RPMI7951 (cell line): ENCODE measurements at regions not wholly inside any gene's neighbourhood (a gene's known extent, or its start where the extent isn't known, plus 50 kb on each side); places are given as distances from the start of the nearest gene placed in this dataset.

ENCODE experiments used
- DNase-seq: peaks from one replicate; pipeline ENCODE4 v3.0.0-alpha.2; 2012; ENCODE audit warnings: low read depth

- no peak for DNase-seq
These were observed 205.1 kb upstream of the CHD1 start for GRCh38 chr5:99133921-99134320.

DNA sequence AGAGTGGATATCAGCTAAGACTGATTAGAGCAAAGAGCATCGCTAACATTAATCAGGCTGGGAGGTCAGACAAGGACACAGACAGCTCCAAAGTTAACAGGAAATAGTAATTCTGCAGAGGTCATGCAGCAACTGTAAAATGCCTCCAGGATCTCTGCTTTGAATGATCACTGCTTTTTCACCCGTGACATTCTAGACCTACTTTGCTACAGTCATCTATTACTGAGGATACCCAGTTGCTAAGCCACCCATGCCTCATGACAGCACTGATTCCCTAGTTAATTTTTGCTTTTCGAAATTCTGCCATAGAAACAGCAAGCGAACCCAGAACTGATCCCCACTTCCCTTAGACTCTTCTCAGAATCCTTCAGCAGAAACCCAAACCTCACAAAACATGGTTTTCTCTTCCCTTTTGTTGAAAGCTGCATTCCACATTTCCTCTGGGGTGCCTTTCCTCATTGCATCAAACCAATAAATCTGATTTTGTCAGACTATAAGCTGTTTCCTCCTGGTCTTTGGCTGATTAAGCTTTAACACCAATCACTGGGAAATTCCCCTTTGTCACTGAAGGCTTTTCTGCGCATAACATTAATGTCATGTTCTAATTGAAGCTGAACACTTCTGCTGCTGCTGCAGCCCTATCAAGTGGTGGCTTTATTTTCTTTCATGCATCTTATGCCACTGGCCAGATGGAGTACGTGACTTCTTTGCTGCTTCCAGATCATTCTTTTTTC, 201.1 kb upstream of the CHD1 start:
- DNase-seq = no peak

DNA sequence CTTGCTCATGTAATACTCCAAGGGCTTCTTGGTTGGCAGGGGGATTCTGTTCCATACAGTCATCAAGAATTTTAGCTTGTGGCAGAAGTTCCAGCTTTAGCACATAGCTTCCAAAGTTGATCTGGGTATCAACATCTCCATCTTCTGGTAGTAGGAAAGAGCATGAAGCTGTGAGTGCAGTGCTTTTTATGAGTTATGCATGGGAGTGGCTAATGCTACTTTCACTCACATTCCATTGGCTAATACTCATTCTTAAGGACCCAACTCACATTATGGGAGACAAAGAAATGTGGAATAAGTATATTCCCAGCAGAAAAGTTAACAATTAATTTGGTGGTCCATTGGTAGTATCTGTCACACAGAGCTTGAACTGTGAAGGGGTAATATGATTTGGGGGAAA, 194.2 kb upstream of the CHD1 start:
- no peak for DNase-seq

- no peak for DNase-seq
These were observed 190.5 kb upstream of the CHD1 start for GRCh38 chr5:99119326-99119725.

- no peak for DNase-seq
These were observed 187.7 kb upstream of the CHD1 start for GRCh38 chr5:99116526-99116925.

GRCh38 chr5:99109894-99110293, 181.1 kb upstream of the CHD1 start:
- no peak for DNase-seq

DNA sequence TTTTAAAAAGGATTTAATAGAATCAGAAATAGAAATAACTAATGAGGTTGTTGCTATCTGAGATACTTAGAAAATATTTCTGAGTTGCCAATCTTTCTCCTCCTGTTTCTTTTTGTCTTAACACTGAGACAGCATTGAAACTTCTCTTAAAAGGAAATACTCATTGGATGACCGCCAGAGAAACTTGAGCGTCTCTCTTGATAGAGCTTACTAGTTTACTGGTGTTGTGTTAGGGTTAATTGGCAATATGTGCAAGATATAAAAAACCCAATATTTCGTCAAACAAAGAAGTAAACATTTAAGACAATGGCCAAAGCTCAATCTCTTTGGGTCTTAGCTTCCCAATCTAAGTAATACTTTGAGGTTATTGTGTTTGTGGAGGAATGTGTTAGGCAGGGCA, 176.4 kb upstream of the CHD1 start:
- no peak for DNase-seq

- peak; percentile 15 for DNase-seq
These were observed 175.8 kb upstream of the CHD1 start for GRCh38 chr5:99104538-99105132.

- no peak for DNase-seq
These were observed 173.4 kb upstream of the CHD1 start for GRCh38 chr5:99102073-99102697.

DNA sequence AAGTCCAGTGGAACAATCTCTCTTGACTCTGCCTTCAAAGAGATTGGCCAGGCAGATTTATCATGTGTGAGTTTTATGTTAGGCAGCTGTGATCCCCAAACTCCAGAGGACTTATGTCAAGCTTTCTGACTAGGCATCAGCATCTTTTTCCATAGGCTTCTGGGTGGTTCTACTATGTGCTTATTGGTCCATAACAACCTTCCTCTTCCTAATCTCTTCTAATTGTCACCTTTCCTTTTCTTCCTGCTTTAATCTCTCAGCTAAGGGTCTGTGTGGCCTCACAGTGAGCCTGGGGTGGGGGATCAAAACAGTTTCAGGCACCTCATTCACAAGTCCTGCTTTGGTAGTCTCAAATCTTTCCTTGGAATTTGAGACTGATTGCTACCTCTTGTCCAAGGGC, 170.9 kb upstream of the CHD1 start:
- no peak for DNase-seq

DNA sequence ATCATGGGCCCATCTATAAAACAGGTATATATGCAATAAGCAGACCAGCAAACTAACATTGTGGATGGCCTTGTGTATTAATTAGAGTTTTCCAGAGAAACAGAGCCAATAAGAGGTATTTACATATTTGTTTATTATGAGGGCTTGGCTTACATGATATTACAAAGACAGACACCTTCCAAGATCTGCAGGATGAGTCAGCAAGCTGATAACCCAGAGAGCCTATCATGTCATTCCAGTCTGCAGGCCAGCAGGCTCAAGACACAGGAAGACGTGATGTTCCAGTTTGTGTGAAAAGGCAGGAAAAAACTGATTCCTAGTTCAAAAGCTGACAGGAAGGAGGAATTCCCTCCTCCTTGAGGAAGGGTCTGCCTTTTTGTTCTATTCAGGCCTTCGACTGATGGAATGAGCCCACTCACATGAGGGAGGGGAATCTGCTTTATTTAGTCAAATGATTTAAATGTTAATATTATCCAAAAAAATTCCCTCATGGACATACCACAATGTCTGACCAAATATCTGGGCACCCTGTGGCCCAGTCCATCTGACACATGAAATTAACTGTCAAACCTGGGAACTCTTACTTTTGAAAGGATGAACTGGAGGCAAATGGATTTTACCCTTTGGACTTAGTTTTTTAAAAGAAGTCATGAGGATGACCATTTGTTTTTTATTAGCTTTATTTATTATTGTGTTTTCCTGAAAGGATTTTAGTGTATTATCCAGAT, 161.2 kb upstream of the CHD1 start:
- DNase-seq = no peak

- DNase-seq = no peak
These were observed 159.5 kb upstream of the CHD1 start for GRCh38 chr5:99088309-99088708.

- DNase-seq = no peak
These were observed 154.4 kb upstream of the CHD1 start for GRCh38 chr5:99083197-99083596.

- DNase-seq = no peak
These were observed 152.9 kb upstream of the CHD1 start for GRCh38 chr5:99081711-99082110.

DNA sequence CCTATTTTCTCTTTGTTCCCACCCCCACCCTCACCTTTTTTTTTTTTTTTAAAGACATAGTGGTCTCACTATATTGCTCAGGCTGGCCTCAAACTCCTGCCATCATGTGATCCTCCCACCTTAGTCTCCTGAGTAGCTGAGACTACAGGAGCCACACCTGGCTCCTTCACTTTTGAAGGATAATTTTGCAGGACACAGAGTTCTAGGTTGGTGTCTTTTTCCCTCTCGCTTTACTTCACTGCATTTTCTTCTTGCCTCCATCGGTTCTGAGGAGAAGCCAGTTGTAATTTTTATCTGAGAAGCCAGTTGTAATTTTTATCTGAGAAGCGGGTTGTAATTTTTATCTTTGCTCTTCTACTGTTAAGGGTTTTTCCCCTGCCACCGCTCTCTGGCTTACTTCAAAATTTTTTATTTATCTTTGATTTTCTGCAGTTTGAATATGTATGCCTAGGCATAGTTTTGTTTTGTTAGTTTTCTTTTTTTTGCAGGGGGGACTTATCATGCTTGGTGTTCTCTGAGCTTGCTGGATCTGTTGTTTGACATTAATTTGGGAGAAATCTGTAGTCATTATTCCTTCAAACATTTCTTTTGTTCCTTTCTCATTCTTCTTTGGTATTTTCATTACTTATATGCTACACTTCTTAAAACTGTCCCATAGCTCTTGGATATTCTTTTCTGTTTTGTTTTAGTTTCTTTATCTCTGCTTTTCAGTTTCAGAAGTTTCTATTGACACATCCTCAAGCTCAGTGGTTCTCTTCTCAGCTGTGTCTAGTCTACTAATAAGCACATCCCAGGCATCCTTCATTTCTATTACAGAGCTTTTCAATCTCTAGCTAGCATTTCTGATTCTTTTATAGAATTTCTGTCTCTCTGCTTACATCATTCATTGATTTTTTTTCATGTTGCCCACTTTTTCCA, 148.2 kb upstream of the CHD1 start:
- DNase-seq = no peak

DNA sequence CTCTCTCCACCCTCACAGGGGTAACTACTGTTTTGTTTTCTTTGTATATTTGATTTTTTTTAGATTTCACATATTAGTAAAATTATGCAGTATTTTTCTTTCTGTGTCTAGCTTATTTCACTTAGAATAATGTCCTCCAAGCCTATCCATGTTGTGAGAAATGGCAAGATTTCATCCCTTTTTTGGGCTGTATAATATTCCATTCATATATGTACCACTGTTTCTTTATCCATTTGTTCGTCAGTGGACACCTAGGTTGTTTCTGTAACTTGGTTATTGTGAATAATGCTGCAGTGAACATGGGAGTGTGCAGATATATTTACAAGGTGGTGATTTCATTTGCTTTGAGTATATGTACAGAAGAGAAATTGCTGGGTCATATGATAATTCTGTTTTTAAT, 144.0 kb upstream of the CHD1 start:
- no peak for DNase-seq

DNA sequence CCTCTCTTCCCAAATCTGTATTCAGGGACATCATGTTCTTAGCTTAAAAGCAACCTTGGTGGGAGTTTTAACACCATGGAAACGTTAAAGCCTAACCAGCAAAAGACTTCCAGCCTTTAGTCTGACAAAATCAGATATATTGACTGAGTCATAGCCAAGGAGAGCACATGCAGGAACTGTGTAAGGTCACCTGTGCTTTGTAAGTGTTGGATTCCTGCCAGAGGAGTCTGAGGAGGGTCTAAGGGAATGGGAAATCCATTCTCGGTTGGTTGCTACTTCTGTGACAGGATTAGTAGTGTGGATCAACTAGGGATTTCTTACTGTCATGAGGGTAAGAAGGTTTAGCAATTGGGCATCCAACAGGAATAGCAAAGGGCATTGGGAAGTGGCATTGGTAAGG, 142.0 kb upstream of the CHD1 start:
- DNase-seq = no peak

- no peak for DNase-seq
These were observed 141.6 kb upstream of the CHD1 start for GRCh38 chr5:99070362-99070761.

DNA sequence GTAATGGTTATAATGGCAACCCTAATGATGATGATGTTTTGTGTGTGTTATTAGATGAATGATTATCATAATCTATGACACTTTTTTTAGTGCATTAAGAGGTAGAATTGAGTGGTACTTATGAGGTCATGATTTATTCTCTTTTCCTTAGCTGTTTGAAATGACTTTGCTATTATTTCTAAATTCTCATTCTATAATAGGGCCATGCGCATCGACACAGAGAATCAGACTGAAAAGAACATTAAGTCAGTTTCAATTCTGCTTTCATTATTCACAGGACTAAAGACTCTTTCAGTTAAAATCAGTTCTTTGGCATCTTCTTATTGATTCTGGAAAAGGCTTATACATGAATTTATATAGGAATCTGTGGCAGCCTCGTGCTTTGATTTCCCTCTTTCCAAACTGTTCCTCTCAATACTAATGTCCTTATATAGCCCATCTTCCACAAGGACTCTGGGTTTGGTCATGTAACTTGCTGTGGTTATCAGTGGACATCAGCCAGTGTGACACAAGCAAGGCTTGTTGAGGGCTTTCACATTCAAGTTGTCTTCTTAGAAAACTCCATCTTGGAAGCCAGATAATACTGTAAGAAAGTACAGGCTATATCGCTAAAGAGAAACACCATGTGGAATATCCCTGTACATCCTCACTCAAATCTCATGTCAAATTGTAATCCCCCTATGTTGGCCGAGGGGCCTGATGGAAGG, 140.3 kb upstream of the CHD1 start:
- DNase-seq = no peak

DNA sequence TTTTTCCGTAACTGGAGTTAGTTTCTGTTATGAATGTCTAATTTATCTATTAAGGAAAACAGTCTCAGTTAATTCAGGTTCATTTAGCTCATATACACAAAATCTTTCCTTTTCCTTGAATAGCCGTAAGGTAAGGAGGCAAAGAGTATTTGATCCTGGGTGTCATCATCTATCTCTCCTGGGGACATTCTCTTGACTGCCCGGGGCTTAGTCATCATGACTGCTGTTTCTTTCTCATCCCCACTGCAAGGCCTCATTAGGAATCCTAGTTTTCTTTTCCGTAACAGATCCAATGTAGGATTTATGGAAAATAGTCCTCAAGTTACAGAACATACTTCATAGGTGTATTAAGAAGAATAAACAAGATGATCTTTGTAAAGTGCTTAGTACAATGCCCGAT, 134.9 kb upstream of the CHD1 start:
- DNase-seq = no peak

DNA sequence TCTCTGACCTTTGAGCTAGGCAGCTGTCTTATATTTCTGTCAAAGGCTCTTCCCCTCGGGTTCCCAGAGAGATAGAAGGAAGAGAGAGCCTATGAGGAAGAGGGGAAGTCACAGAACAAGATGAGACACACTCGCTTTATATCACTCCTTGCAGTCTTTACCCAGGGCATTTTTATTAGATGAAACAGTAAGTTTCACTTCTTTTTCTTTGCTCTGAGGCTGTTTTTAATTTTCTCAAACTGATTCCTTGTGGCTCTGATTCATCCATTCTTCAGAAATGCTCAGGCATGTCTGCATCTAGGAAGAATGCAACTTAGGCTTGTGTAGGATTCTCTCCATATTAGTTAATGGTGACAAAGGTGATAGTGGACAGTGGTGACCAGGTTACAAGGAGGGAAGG, 132.9 kb upstream of the CHD1 start:
- DNase-seq = peak; percentile 3
